ENCODE measurements at regions not wholly inside any gene's neighbourhood (a gene's known extent, or its start where the extent isn't known, plus 50 kb on each side); places are given as distances from the start of the nearest gene placed in this dataset.

GRCh38 chr20:12682613-12683012 lies 326.2 kb upstream of the SPTLC3 start:
- Histone ChIP-seq H3K4me2 (ENCODE audit: low read depth, low read length, poor library complexity, severe bottlenecking) (no peak overlapping the region), H3K4me3 (ENCODE audit: insufficient read depth, low read length, poor library complexity, severe bottlenecking) (no peak overlapping the region), H3K36me3 (ENCODE audit: low read length) (no peaks in the 10 kb centered on the region), H2AFZ (ENCODE audit: low read depth, low read length, severe bottlenecking) (no peak overlapping the region), H3K27ac (ENCODE audit: low read depth, low read length) (no peak overlapping the region), H3K9ac (ENCODE audit: low read length) (no peak overlapping the region), H3F3A (ENCODE audit: insufficient read depth) (no peaks in the 10 kb centered on the region), H3K9me2 (replicated peaks; ENCODE audit: insufficient read depth, low read length) (no peaks in the 10 kb centered on the region), H3K9me3 (ENCODE audit: insufficient read depth, low read length) (no peaks in the 10 kb centered on the region), H3K27me3 (ENCODE audit: low read length) (no peaks in the 10 kb centered on the region), H4K20me1 (ENCODE audit: low read depth, low read length) (no peaks in the 10 kb centered on the region), H3K79me2 (ENCODE audit: insufficient read depth, low read length) (no peaks in the 10 kb centered on the region)
- TF ChIP-seq CTCF (IDR thresholded peaks at IDR 0.05; ENCODE audit: insufficient read depth, low read length, poor library complexity, severe bottlenecking) = no peak
- no peak for TF ChIP-seq EZH2phosphoT487 (conservative IDR thresholded peaks at IDR 0.05; ENCODE audit: low read length)

GRCh38 chr20:12687476-12687875 lies 321.3 kb upstream of the SPTLC3 start:
- Histone ChIP-seq H3K9me2 (replicated peaks; ENCODE audit: insufficient read depth, low read length) (0 out of 2 replicates have a peak, but pooled peaks cover 4% of the 10 kb centered on the region), H4K20me1 (ENCODE audit: low read depth, low read length) (no peaks in the 10 kb centered on the region), H3K9ac (ENCODE audit: low read length) (no peak overlapping the region), H3K9me3 (ENCODE audit: insufficient read depth, low read length) (no peaks in the 10 kb centered on the region), H3K4me3 (ENCODE audit: insufficient read depth, low read length, poor library complexity, severe bottlenecking) (no peak overlapping the region), H3K36me3 (ENCODE audit: low read length) (no peaks in the 10 kb centered on the region), H3K4me2 (ENCODE audit: low read depth, low read length, poor library complexity, severe bottlenecking) (no peak overlapping the region), H3K79me2 (ENCODE audit: insufficient read depth, low read length) (no peaks in the 10 kb centered on the region), H3F3A (ENCODE audit: insufficient read depth) (no peaks in the 10 kb centered on the region), H3K27me3 (ENCODE audit: low read length) (no peaks in the 10 kb centered on the region), H2AFZ (ENCODE audit: low read depth, low read length, severe bottlenecking) (no peak overlapping the region), H3K27ac (ENCODE audit: low read depth, low read length) (no peak overlapping the region)
- TF ChIP-seq CTCF (IDR thresholded peaks at IDR 0.05; ENCODE audit: insufficient read depth, low read length, poor library complexity, severe bottlenecking) (no peak), EZH2phosphoT487 (conservative IDR thresholded peaks at IDR 0.05; ENCODE audit: low read length) (no peak)

GRCh38 chr20:12695937-12696336 lies 312.8 kb upstream of the SPTLC3 start:
- Histone ChIP-seq H3K9ac (ENCODE audit: low read length) (no peak overlapping the region), H3F3A (ENCODE audit: insufficient read depth) (no peaks in the 10 kb centered on the region), H3K4me2 (ENCODE audit: low read depth, low read length, poor library complexity, severe bottlenecking) (no peak overlapping the region), H3K9me3 (ENCODE audit: insufficient read depth, low read length) (no peaks in the 10 kb centered on the region), H3K79me2 (ENCODE audit: insufficient read depth, low read length) (no peaks in the 10 kb centered on the region), H3K9me2 (replicated peaks; ENCODE audit: insufficient read depth, low read length) (no peaks in the 10 kb centered on the region; the same call in 1 of the 2 replicates), H3K27me3 (ENCODE audit: low read length) (no peaks in the 10 kb centered on the region), H4K20me1 (ENCODE audit: low read depth, low read length) (no peaks in the 10 kb centered on the region), H3K36me3 (ENCODE audit: low read length) (no peaks in the 10 kb centered on the region), H3K4me3 (ENCODE audit: insufficient read depth, low read length, poor library complexity, severe bottlenecking) (no peak overlapping the region), H2AFZ (ENCODE audit: low read depth, low read length, severe bottlenecking) (no peak overlapping the region), H3K27ac (ENCODE audit: low read depth, low read length) (no peak overlapping the region)
- TF ChIP-seq CTCF (IDR thresholded peaks at IDR 0.05; ENCODE audit: insufficient read depth, low read length, poor library complexity, severe bottlenecking) (no peak), EZH2phosphoT487 (conservative IDR thresholded peaks at IDR 0.05; ENCODE audit: low read length) (no peak)
